Mesenchymal stem cell (in vitro differentiated cells and primary cell): ENCODE measurements at regions not wholly inside any gene's neighbourhood (a gene's known extent, or its start where the extent isn't known, plus 50 kb on each side); places are given as distances from the start of the nearest gene placed in this dataset.

Experiments used
- DNase-seq: peaks from one replicate; pipeline ENCODE4 v3.0.0-alpha.2; 2013
- H2AFZ ChIP-seq: one replicate; pipeline ENCODE4 v1.6.1; 2013; ENCODE audit warnings: low read depth, mild to moderate bottlenecking, control low read depth, inconsistent platforms, low read length, moderate library complexity
- H2AK5ac ChIP-seq: 2 replicates; pipeline ENCODE4 v1.6.1; 2013; ENCODE audit warnings: low read length, moderate library complexity, mild to moderate bottlenecking, inconsistent platforms; ENCODE audit not compliant: severe bottlenecking
- H2BK120ac ChIP-seq: one replicate; pipeline ENCODE4 v1.6.1; 2013; ENCODE audit warnings: low read depth, mild to moderate bottlenecking, inconsistent platforms, low read length, moderate library complexity
- H2BK12ac ChIP-seq, 2 experiments: one replicate each; pipeline ENCODE4 v1.6.1; 2013; ENCODE audit warnings: inconsistent platforms in 2 of 2, low read length in 2 of 2, mild to moderate bottlenecking in 2 of 2, moderate library complexity in 2 of 2, control low read depth in 1 of 2
- H2BK15ac ChIP-seq: one replicate; pipeline ENCODE4 v1.6.1; 2013; ENCODE audit warnings: mild to moderate bottlenecking, low read depth, inconsistent platforms; ENCODE audit not compliant: poor library complexity, severe bottlenecking
- H2BK5ac ChIP-seq: 2 replicates; pipeline ENCODE4 v1.6.1; 2013; ENCODE audit warnings: low read depth, mild to moderate bottlenecking, low read length, control low read depth, inconsistent platforms; ENCODE audit not compliant: poor library complexity, severe bottlenecking
- H3K14ac ChIP-seq, 2 experiments: one replicate each; pipeline ENCODE4 v1.6.1; 2013; ENCODE audit warnings: inconsistent platforms in 2 of 2, low read length in 2 of 2, control low read depth in 1 of 2, mild to moderate bottlenecking in 1 of 2, moderate library complexity in 1 of 2
- H3K18ac ChIP-seq, 2 experiments: one replicate each; pipeline ENCODE4 v1.6.1; 2013; ENCODE audit warnings: inconsistent platforms in 2 of 2, low read length in 2 of 2, control low read depth in 1 of 2, low read depth in 1 of 2, mild to moderate bottlenecking in 1 of 2
- H3K23ac ChIP-seq, 2 experiments: one replicate each; pipeline ENCODE4 v1.6.1; 2013; ENCODE audit warnings: inconsistent platforms in 2 of 2, low read length in 2 of 2, mild to moderate bottlenecking in 2 of 2, moderate library complexity in 2 of 2, control low read depth in 1 of 2
- H3K27ac ChIP-seq: 2 replicates; pipeline ENCODE4 v1.5.1; 2013; ENCODE audit warnings: mild to moderate bottlenecking, moderate library complexity, low read length, control low read depth, inconsistent platforms; ENCODE audit not compliant: poor library complexity, severe bottlenecking
- H3K27me3 ChIP-seq, 2 experiments: 2 replicates each; pipeline versions ENCODE4 v1.6.1 to v1.7.0; 2013; ENCODE audit warnings: low read length in 2 of 2, mild to moderate bottlenecking in 2 of 2, moderate library complexity in 2 of 2, control low read depth in 1 of 2, inconsistent platforms in 1 of 2; ENCODE audit not compliant: control insufficient read depth in 1 of 2, insufficient read depth in 1 of 2
- H3K36me3 ChIP-seq, 2 experiments: 2 replicates each; pipeline versions ENCODE4 v1.6.1 to v1.7.0; 2013; ENCODE audit warnings: low read length in 2 of 2, control low read depth in 1 of 2, inconsistent platforms in 1 of 2, low read depth in 1 of 2, mild to moderate bottlenecking in 1 of 2; ENCODE audit not compliant: insufficient read depth in 2 of 2, control insufficient read depth in 1 of 2
- H3K4ac ChIP-seq, 2 experiments: one replicate each; pipeline ENCODE4 v1.6.1; 2013; ENCODE audit warnings: inconsistent platforms in 2 of 2, low read length in 2 of 2, mild to moderate bottlenecking in 2 of 2, moderate library complexity in 2 of 2, control low read depth in 1 of 2, low read depth in 1 of 2
- H3K4me1 ChIP-seq: 2 replicates; pipeline ENCODE4 v1.6.1; 2013; ENCODE audit warnings: low read depth, low read length, control low read depth; ENCODE audit not compliant: control insufficient read depth, insufficient read depth
- H3K4me2 ChIP-seq: 2 replicates; pipeline ENCODE4 v1.6.1; 2013; ENCODE audit warnings: low read length, mild to moderate bottlenecking, inconsistent platforms; ENCODE audit not compliant: poor library complexity, severe bottlenecking
- H3K4me3 ChIP-seq, 2 experiments: 2 replicates each; pipeline versions ENCODE4 v1.5.1 to v1.7.0; 2013; ENCODE audit warnings: low read length in 2 of 2, mild to moderate bottlenecking in 2 of 2, control low read depth in 1 of 2, low read depth in 1 of 2; ENCODE audit not compliant: insufficient read depth in 1 of 2
- H3K79me1 ChIP-seq: replicated peaks from 2 replicates; pipeline ENCODE4 v1.6.1; 2013; ENCODE audit warnings: mild to moderate bottlenecking, control low read depth, low read length, inconsistent platforms; ENCODE audit not compliant: poor library complexity, severe bottlenecking
- H3K9ac ChIP-seq: 2 replicates; pipeline ENCODE4 v1.7.0; 2013; ENCODE audit warnings: mild to moderate bottlenecking, low read length, moderate library complexity
- H3K9me3 ChIP-seq: 2 replicates; pipeline ENCODE4 v1.7.0; 2013; ENCODE audit warnings: mild to moderate bottlenecking, low read length; ENCODE audit not compliant: control insufficient read depth
- H4K8ac ChIP-seq: one replicate; pipeline ENCODE4 v1.6.1; 2013; ENCODE audit warnings: inconsistent platforms, mild to moderate bottlenecking, low read length, moderate library complexity
- H4K91ac ChIP-seq: one replicate; pipeline ENCODE4 v1.6.1; 2013; ENCODE audit warnings: mild to moderate bottlenecking, low read length, inconsistent platforms
- WGBS: methylation state at CpG from one replicate; pipeline ENCODE4 v1.1.7; 2013; ENCODE audit warnings: mixed read lengths; 5-methylcytosine and 5-hydroxymethylcytosine counted together

GRCh38 chr5:124370601-124371000, 375.8 kb downstream of the ZNF608 start:
- Histone ChIP-seq H3K18ac (no peak overlapping the region), H2BK12ac (no peak overlapping the region), H2BK120ac (no peak overlapping the region)

GRCh38 chr5:124365361-124365801, 381.1 kb downstream of the ZNF608 start:
- Histone ChIP-seq H3K27ac (no peak overlapping the region), H3K4ac (no peak overlapping the region), H2AK5ac (no peak overlapping the region), H3K79me1 (no peaks in the 10 kb centered on the region), H3K27me3 (no peaks in the 10 kb centered on the region), H2BK120ac (no peak overlapping the region), H3K9me3 (no peaks in the 10 kb centered on the region), H3K4me2 (no peak overlapping the region), H3K9ac (no peak overlapping the region), H3K4me1 (no peaks in the 10 kb centered on the region), H3K36me3 (no peaks in the 10 kb centered on the region), H2BK5ac (no peak overlapping the region), H2AFZ (no peak overlapping the region), H4K8ac (no peak overlapping the region), H3K18ac (no peak overlapping the region), H3K4me3 (no peak overlapping the region), H3K23ac (no peak overlapping the region), H4K91ac (no peak overlapping the region), H2BK15ac (no peak overlapping the region), H2BK12ac (no peak overlapping the region), H3K14ac (peak overlapping the region in 1 of 2 experiments; percentile 41)
- DNase-seq, result no peak
- 92% methylated on average over 3 of the region's 4 CpGs for WGBS

More at GRCh38 chr5:124370601-124371000, 375.8 kb downstream of the ZNF608 start:
- H4K8ac ChIP-seq, result no peak overlapping the region
- no peaks in the 10 kb centered on the region for H3K79me1 ChIP-seq
- no peak overlapping the region for H3K27ac ChIP-seq
- H2BK5ac ChIP-seq, result no peak overlapping the region
- no peak overlapping the region for H3K14ac ChIP-seq
- no peak overlapping the region for H3K9ac ChIP-seq
- no peak overlapping the region for H2AFZ ChIP-seq
- DNase-seq, result no peak
- H3K4ac ChIP-seq, result no peak overlapping the region
- H3K4me3 ChIP-seq, result no peak overlapping the region
- no peak overlapping the region for H2BK15ac ChIP-seq
- no peak overlapping the region for H2AK5ac ChIP-seq
- H3K4me1 ChIP-seq, result no peaks in the 10 kb centered on the region
- H3K27me3 ChIP-seq, result no peaks in the 10 kb centered on the region
- peaks cover under 1% of the 10 kb centered on the region for H3K9me3 ChIP-seq
- no peak overlapping the region for H4K91ac ChIP-seq
- no peaks in the 10 kb centered on the region for H3K36me3 ChIP-seq
- no peak overlapping the region for H3K23ac ChIP-seq
- H3K4me2 ChIP-seq, result no peak overlapping the region

GRCh38 chr5:124355928-124356327, 390.5 kb downstream of the ZNF608 start:
- Histone ChIP-seq H2BK15ac (no peak overlapping the region), H3K9me3 (peaks cover 18% of the 10 kb centered on the region), H3K18ac (no peak overlapping the region), H4K91ac (no peak overlapping the region), H2BK5ac (no peak overlapping the region), H3K4me1 (no peaks in the 10 kb centered on the region), H3K9ac (no peak overlapping the region), H3K4ac (no peak overlapping the region), H2BK12ac (no peak overlapping the region), H3K27me3 (no peaks in the 10 kb centered on the region), H3K79me1 (no peaks in the 10 kb centered on the region), H3K36me3 (no peaks in the 10 kb centered on the region), H2AK5ac (no peak overlapping the region), H3K23ac (no peak overlapping the region), H2AFZ (no peak overlapping the region), H3K4me2 (no peak overlapping the region), H3K14ac (no peak overlapping the region), H3K4me3 (no peak overlapping the region), H2BK120ac (no peak overlapping the region), H4K8ac (no peak overlapping the region), H3K27ac (no peak overlapping the region)
- DNase-seq, result no peak
- 92% methylated on average over 1 of the region's 1 CpG for WGBS

- Histone ChIP-seq H3K9ac (no peak overlapping the region), H3K14ac (no peak overlapping the region), H3K27me3 (peaks cover 0 to 9% of the 10 kb centered on the region in 2 experiments), H3K4ac (no peak overlapping the region), H2AK5ac (no peak overlapping the region), H3K27ac (no peak overlapping the region), H3K36me3 (no peaks in the 10 kb centered on the region), H3K9me3 (peaks cover 18% of the 10 kb centered on the region), H3K18ac (no peak overlapping the region), H3K23ac (no peak overlapping the region), H3K4me3 (no peak overlapping the region), H4K8ac (no peak overlapping the region), H3K79me1 (no peaks in the 10 kb centered on the region), H2AFZ (no peak overlapping the region), H3K4me1 (no peaks in the 10 kb centered on the region), H2BK120ac (no peak overlapping the region), H2BK12ac (no peak overlapping the region), H2BK5ac (no peak overlapping the region), H2BK15ac (no peak overlapping the region), H4K91ac (no peak overlapping the region), H3K4me2 (no peak overlapping the region)
- WGBS, result 94% methylated on average over 2 of the region's 5 CpGs
- DNase-seq, result no peak
Observed at GRCh38 chr5:124353016-124353415, 393.4 kb downstream of the ZNF608 start.
